K562 (cell line): ENCODE measurements at regions not wholly inside any gene's neighbourhood (a gene's known extent, or its start where the extent isn't known, plus 50 kb on each side); places are given as distances from the start of the nearest gene placed in this dataset.

ENCODE experiments used
- ARID2 ChIP-seq: fragments of 450-650 bp; IDR thresholded peaks from 2 replicates; pipeline ENCODE4 v1.6.1; 2017; ENCODE audit warnings: antibody characterized with exemption, mild to moderate bottlenecking
- DIDO1 ChIP-seq: fragments of 450-650 bp; IDR thresholded peaks from 2 replicates; pipeline ENCODE4 v1.6.1; 2016; ENCODE audit warnings: low read depth, missing biosample characterization, missing genetic modification characterization
- FOXA1 ChIP-seq: fragments of 450-650 bp; IDR thresholded peaks from 2 replicates; pipeline ENCODE4 v1.6.1; 2016; ENCODE audit warnings: mild to moderate bottlenecking, borderline replicate concordance
- HDAC1 ChIP-seq, 2 experiments: fragments of 450-650 bp; IDR thresholded peaks; 2 replicates each; pipeline ENCODE4 v1.6.1; 2016 to 2017; ENCODE audit warnings: inconsistent platforms in 1 of 2, mild to moderate bottlenecking in 1 of 2, moderate library complexity in 1 of 2
- KLF10 ChIP-seq: fragments of 250-450 bp; sonication (Bioruptor Pico); IDR thresholded peaks from 2 replicates; pipeline ENCODE4 v1.6.1; 2021; ENCODE audit warnings: matching md5 sums
- NR1H2 ChIP-seq: sonication (generic); formaldehyde crosslinking; IDR thresholded peaks from 2 replicates; pipeline ENCODE4 v1.4.0; 2020; ENCODE audit warnings: mild to moderate bottlenecking, missing genetic modification reagents
- OTX1 ChIP-seq: fragments of 450-650 bp; formaldehyde crosslinking; IDR thresholded peaks from 2 replicates; pipeline ENCODE4 v1.4.0; 2022; ENCODE audit warnings: mild to moderate bottlenecking
- RFX1 ChIP-seq: fragments of 450-650 bp; IDR thresholded peaks from 2 replicates; pipeline ENCODE4 v1.6.1; 2016; ENCODE audit warnings: mild to moderate bottlenecking, moderate library complexity
- RFX7 ChIP-seq: fragments of 250-450 bp; sonication (Bioruptor Pico); IDR thresholded peaks from 2 replicates; pipeline ENCODE4 v1.5.1; 2021; ENCODE audit warnings: mild to moderate bottlenecking
- SMARCE1 ChIP-seq: fragments of 450-650 bp; IDR thresholded peaks from 2 replicates; pipeline ENCODE4 v1.7.1; 2016; ENCODE audit warnings: mild to moderate bottlenecking
- SUPT5H ChIP-seq: fragments of 450-650 bp; IDR thresholded peaks from 2 replicates; pipeline ENCODE4 v1.6.1; 2016
- TEAD1 ChIP-seq, 2 experiments: fragments of 450-650 bp in 1 of 2; sonication (generic) in 1 of 2; formaldehyde crosslinking; IDR thresholded peaks; 2 replicates each; pipeline versions ENCODE4 v1.4.0 to v1.8.0; 2020 to 2022; ENCODE audit warnings: mild to moderate bottlenecking in 2 of 2, missing genetic modification reagents in 1 of 2
- THRAP3 ChIP-seq: fragments of 450-650 bp; IDR thresholded peaks from 2 replicates; pipeline ENCODE4 v1.6.1; 2016; ENCODE audit warnings: mild to moderate bottlenecking, inconsistent platforms, borderline replicate concordance
- TOE1 ChIP-seq, 2 experiments: fragments of 450-650 bp in 1 of 2; sonication (generic) in 1 of 2; formaldehyde crosslinking in 1 of 2; IDR thresholded peaks; 2 replicates each; pipeline versions ENCODE4 v1.7.1 to v1.8.0; 2016 to 2022; ENCODE audit warnings: borderline replicate concordance in 2 of 2, mild to moderate bottlenecking in 2 of 2, antibody characterized with exemption in 1 of 2, inconsistent platforms in 1 of 2, low read depth in 1 of 2, missing genetic modification reagents in 1 of 2, moderate library complexity in 1 of 2
- ZBED1 ChIP-seq: IDR thresholded peaks from 2 replicates; pipeline ENCODE4 v1.6.1; 2014
- ZNF146 ChIP-seq: IDR thresholded peaks from one replicate; pipeline ENCODE4 v1.6.1; 2018; ENCODE audit warnings: missing compliant biosample characterization; ENCODE audit not compliant: unreplicated experiment
- ZNF644 ChIP-seq: fragments of 200-800 bp; sonication (Bioruptor generic); IDR thresholded peaks from 2 replicates; pipeline ENCODE4 v1.6.1; 2016; ENCODE audit warnings: low read depth, missing genetic modification characterization, missing compliant biosample characterization
- TF ChIP-seq, protein P1 (sequence below): sonication (generic); formaldehyde crosslinking; IDR thresholded peaks from 2 replicates; pipeline ENCODE4 v1.8.1; 2023; ENCODE audit warnings: mild to moderate bottlenecking, missing genetic modification reagents
- TF ChIP-seq, protein P2 (sequence below): IDR thresholded peaks from 2 replicates; pipeline ENCODE4 v1.6.1; 2016; ENCODE audit warnings: missing genetic modification characterization, missing compliant biosample characterization
- TF ChIP-seq, protein P3 (sequence below): fragments of 450-650 bp; formaldehyde crosslinking; IDR thresholded peaks from 2 replicates; pipeline ENCODE4 v1.4.0; 2022; ENCODE audit warnings: mild to moderate bottlenecking, moderate library complexity
- TF ChIP-seq, protein P4 (sequence below): fragments of 450-650 bp; IDR thresholded peaks from 2 replicates; pipeline ENCODE4 v1.6.1; 2017; ENCODE audit warnings: antibody characterized with exemption, mild to moderate bottlenecking
- TF ChIP-seq, protein P5 (sequence below): fragments of 250-450 bp; sonication (Bioruptor Pico); IDR thresholded peaks from 2 replicates; pipeline ENCODE4 v1.9.0; 2021; ENCODE audit warnings: mild to moderate bottlenecking

DNA sequence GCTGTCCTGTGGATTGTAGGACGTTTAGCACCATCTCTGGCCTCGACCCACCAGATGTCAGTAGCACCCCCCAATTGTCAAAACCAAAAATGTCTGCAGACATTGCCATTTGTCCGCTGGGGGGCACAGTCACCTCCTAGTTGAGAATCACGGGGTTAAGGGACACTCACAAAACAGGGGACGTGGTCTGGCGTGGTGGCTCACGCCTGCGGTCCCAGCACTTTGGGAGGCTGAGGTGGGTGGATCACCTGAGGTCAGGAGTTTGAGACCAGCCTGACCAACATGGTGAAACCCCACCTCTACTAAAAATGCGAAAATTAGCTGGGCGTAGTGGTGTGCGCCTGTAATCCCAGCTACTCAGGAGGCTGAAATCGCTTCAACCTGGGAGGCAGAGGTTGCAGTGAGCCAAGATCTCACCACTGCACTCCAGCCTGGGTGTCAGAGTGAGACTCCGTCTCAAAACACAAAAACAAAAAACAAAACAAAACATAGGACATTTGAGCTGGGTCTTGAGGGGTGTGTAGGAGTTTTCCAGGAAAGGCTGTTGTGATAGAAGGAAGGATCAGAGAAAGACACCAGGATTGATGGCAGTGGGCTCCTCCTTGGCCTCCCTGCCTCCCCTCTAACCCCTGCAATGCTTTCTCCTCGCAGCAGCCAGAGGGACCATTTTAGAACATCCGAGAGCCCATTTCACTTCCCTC is 171.8 kb upstream of the GSE1 start (continued):
- TF ChIP-seq, protein P1, sequence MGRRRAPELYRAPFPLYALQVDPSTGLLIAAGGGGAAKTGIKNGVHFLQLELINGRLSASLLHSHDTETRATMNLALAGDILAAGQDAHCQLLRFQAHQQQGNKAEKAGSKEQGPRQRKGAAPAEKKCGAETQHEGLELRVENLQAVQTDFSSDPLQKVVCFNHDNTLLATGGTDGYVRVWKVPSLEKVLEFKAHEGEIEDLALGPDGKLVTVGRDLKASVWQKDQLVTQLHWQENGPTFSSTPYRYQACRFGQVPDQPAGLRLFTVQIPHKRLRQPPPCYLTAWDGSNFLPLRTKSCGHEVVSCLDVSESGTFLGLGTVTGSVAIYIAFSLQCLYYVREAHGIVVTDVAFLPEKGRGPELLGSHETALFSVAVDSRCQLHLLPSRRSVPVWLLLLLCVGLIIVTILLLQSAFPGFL (CRISPR knock-in tag): no peak
- TF ChIP-seq TEAD1 (CRISPR knock-in tag; IDR thresholded peaks at IDR 0.05) (peak in 1 of 2 experiments; percentile 68; a peak in 1 of 4 replicates), FOXA1 (no peak), ZBED1 (no peak), ARID2 (peak; percentile 93), KLF10 (no peak), DIDO1 (no peak), TOE1 (IDR thresholded peaks at IDR 0.05; ENCODE audit: borderline replicate concordance) (peak; percentile 72), TOE1 (CRISPR knock-in tag; IDR thresholded peaks at IDR 0.05; ENCODE audit: borderline replicate concordance, low read depth) (no peak), HDAC1 (IDR thresholded peaks at IDR 0.05) (0 out of 4 replicates have a peak, but pooled peaks of 1 of the 2 experiments have one; percentile 30), NR1H2 (CRISPR knock-in tag) (no peak), ZNF644 (tag) (no peak), OTX1 (CRISPR knock-in tag) (peak; percentile 16; the same call in 1 of the 2 replicates), SMARCE1 (no peak), RFX7 (CRISPR knock-in tag) (no peak), SUPT5H (no peak), RFX1 (no peak), ZNF146 (CRISPR knock-in tag) (no peak), THRAP3 (peak; percentile 97)
- TF ChIP-seq, protein P2, sequence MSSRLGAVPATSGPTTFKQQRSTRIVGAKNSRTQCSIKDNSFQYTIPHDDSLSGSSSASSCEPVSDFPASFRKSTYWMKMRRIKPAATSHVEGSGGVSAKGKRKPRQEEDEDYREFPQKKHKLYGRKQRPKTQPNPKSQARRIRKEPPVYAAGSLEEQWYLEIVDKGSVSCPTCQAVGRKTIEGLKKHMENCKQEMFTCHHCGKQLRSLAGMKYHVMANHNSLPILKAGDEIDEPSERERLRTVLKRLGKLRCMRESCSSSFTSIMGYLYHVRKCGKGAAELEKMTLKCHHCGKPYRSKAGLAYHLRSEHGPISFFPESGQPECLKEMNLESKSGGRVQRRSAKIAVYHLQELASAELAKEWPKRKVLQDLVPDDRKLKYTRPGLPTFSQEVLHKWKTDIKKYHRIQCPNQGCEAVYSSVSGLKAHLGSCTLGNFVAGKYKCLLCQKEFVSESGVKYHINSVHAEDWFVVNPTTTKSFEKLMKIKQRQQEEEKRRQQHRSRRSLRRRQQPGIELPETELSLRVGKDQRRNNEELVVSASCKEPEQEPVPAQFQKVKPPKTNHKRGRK: no peak
- TF ChIP-seq, protein P3, sequence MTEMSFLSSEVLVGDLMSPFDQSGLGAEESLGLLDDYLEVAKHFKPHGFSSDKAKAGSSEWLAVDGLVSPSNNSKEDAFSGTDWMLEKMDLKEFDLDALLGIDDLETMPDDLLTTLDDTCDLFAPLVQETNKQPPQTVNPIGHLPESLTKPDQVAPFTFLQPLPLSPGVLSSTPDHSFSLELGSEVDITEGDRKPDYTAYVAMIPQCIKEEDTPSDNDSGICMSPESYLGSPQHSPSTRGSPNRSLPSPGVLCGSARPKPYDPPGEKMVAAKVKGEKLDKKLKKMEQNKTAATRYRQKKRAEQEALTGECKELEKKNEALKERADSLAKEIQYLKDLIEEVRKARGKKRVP (CRISPR knock-in tag): no peak
- TF ChIP-seq, protein P4, sequence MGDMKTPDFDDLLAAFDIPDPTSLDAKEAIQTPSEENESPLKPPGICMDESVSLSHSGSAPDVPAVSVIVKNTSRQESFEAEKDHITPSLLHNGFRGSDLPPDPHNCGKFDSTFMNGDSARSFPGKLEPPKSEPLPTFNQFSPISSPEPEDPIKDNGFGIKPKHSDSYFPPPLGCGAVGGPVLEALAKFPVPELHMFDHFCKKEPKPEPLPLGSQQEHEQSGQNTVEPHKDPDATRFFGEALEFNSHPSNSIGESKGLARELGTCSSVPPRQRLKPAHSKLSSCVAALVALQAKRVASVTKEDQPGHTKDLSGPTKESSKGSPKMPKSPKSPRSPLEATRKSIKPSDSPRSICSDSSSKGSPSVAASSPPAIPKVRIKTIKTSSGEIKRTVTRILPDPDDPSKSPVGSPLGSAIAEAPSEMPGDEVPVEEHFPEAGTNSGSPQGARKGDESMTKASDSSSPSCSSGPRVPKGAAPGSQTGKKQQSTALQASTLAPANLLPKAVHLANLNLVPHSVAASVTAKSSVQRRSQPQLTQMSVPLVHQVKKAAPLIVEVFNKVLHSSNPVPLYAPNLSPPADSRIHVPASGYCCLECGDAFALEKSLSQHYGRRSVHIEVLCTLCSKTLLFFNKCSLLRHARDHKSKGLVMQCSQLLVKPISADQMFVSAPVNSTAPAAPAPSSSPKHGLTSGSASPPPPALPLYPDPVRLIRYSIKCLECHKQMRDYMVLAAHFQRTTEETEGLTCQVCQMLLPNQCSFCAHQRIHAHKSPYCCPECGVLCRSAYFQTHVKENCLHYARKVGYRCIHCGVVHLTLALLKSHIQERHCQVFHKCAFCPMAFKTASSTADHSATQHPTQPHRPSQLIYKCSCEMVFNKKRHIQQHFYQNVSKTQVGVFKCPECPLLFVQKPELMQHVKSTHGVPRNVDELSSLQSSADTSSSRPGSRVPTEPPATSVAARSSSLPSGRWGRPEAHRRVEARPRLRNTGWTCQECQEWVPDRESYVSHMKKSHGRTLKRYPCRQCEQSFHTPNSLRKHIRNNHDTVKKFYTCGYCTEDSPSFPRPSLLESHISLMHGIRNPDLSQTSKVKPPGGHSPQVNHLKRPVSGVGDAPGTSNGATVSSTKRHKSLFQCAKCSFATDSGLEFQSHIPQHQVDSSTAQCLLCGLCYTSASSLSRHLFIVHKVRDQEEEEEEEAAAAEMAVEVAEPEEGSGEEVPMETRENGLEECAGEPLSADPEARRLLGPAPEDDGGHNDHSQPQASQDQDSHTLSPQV: peak; percentile 60; the same call in 1 of the 2 replicates
- TF ChIP-seq, protein P5, sequence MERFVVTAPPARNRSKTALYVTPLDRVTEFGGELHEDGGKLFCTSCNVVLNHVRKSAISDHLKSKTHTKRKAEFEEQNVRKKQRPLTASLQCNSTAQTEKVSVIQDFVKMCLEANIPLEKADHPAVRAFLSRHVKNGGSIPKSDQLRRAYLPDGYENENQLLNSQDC (CRISPR knock-in tag): no peak
